ENCODE measurements at regions not wholly inside any gene's neighbourhood (a gene's known extent, or its start where the extent isn't known, plus 50 kb on each side); places are given as distances from the start of the nearest gene placed in this dataset.
"Not testable (repeated sequence)": the region's sequence is repeated elsewhere in the genome, so short reads cannot be mapped to it uniquely, and the experiment has no call there.

GRCh38 chr3:102004561-102004960, 155.2 kb downstream of the NFKBIZ start:
- no peak for DNase-seq (ENCODE audit: low spot score)
- H3K4me3 ChIP-seq, result no peak overlapping the region
- no peak overlapping the region for H3K27ac ChIP-seq
- TF ChIP-seq CTCF (IDR thresholded peaks at IDR 0.05), result no peak

GRCh38 chr3:102005551-102005950, 156.2 kb downstream of the NFKBIZ start:
- H3K4me3 ChIP-seq, result no peak overlapping the region
- DNase-seq (ENCODE audit: low spot score), result no peak
- H3K27ac ChIP-seq, result no peak overlapping the region
- no peak for TF ChIP-seq CTCF (IDR thresholded peaks at IDR 0.05)

GRCh38 chr3:102006812-102007485, 157.6 kb downstream of the NFKBIZ start:
- no peak for DNase-seq (ENCODE audit: low spot score)
- peak overlapping the region in 1 of 2 donors; percentile 13 for H3K27ac ChIP-seq

GRCh38 chr3:102008436-102008835, 159.1 kb downstream of the NFKBIZ start:
- not testable (repeated sequence) for H3K27ac ChIP-seq; H3K4me3 ChIP-seq; DNase-seq (ENCODE audit: low spot score)

More at GRCh38 chr3:102006812-102007485, 157.6 kb downstream of the NFKBIZ start:
- no peak for TF ChIP-seq CTCF (IDR thresholded peaks at IDR 0.05)
- H3K4me3 ChIP-seq, result no peak overlapping the region

- no peak for TF ChIP-seq CTCF (IDR thresholded peaks at IDR 0.05)
- no peak overlapping the region for H3K27ac ChIP-seq
Measured at GRCh38 chr3:102016417-102016816, 167.1 kb downstream of the NFKBIZ start.

GRCh38 chr3:102017784-102018183, 168.5 kb downstream of the NFKBIZ start:
- H3K4me3 ChIP-seq, result no peak overlapping the region
- DNase-seq (ENCODE audit: low spot score), result no peak
- H3K27ac ChIP-seq, result no peak overlapping the region
- TF ChIP-seq CTCF (IDR thresholded peaks at IDR 0.05), result no peak

More at GRCh38 chr3:102016417-102016816, 167.1 kb downstream of the NFKBIZ start:
- DNase-seq (ENCODE audit: low spot score), result no peak
- H3K4me3 ChIP-seq, result no peak overlapping the region

GRCh38 chr3:102018551-102018950, 169.2 kb downstream of the NFKBIZ start:
- Histone ChIP-seq H3K4me3 (no peak overlapping the region), H3K27ac (no peak overlapping the region)
- no peak for DNase-seq (ENCODE audit: low spot score)
- no peak for TF ChIP-seq CTCF (IDR thresholded peaks at IDR 0.05)
